SH-SY5Y (cell line): ENCODE measurements at regions not wholly inside any gene's neighbourhood (a gene's known extent, or its start where the extent isn't known, plus 50 kb on each side); places are given as distances from the start of the nearest gene placed in this dataset.

ENCODE experiments used
- GATA2 ChIP-seq: IDR thresholded peaks from 2 replicates; pipeline ENCODE4 v1.6.1; 2011; ENCODE audit warnings: mild to moderate bottlenecking, low read depth, low read length
- GATA3 ChIP-seq: IDR thresholded peaks from 2 replicates; pipeline ENCODE4 v1.6.1; 2011; ENCODE audit warnings: low read depth, mild to moderate bottlenecking, low read length, moderate library complexity

DNA sequence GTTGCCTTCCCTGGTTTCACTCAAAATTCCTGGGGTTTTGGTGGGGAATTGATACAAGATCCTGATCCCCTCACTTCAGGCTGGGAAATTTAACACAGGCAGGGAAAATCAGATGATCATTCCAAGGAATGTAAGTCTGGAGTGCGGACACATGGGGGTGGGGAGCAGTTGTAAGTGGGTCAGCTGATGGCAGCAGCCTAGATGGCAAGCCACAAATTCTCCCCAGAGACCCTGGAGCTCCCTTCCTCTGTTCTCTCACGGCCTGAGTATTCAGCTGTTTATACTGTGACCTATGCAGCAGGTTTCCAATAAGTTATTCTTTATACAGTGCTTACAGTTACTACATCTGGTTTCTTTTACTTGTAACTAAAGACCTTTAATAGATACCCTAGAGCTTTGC is 144.9 kb downstream of the SH3BGRL2 start:
- TF ChIP-seq GATA2, result no peak
- no peak for TF ChIP-seq GATA3
